MM.1S (cell line): ENCODE measurements at regions not wholly inside any gene's neighbourhood (a gene's known extent, or its start where the extent isn't known, plus 50 kb on each side); places are given as distances from the start of the nearest gene placed in this dataset.

Experiments used
- DNase-seq: peaks from one replicate; pipeline ENCODE4 v3.0.0-alpha.2; 2015
- H2AFZ ChIP-seq: fragments of 300-600 bp; sonication (generic); 2 replicates; pipeline ENCODE4 v1.6.0; 2016; ENCODE audit warnings: antibody characterized with exemption, low read length
- H3F3A ChIP-seq: fragments of 300-600 bp; sonication (generic); 2 replicates; pipeline ENCODE4 v1.6.1; 2016; ENCODE audit warnings: mild to moderate bottlenecking, antibody characterized with exemption, low read length, moderate library complexity, mixed read lengths; ENCODE audit not compliant: insufficient read depth
- H3K27ac ChIP-seq: fragments of 300-600 bp; sonication (generic); 2 replicates; pipeline ENCODE4 v1.5.1; 2016; ENCODE audit warnings: mild to moderate bottlenecking, low read length
- H3K27me3 ChIP-seq: fragments of 300-600 bp; sonication (generic); replicated peaks from 2 replicates; pipeline ENCODE4 v1.6.0; 2016; ENCODE audit warnings: low read length; ENCODE audit not compliant: insufficient read depth
- H3K36me3 ChIP-seq: fragments of 300-600 bp; sonication (generic); replicated peaks from 2 replicates; pipeline ENCODE4 v1.6.1; 2016; ENCODE audit warnings: mild to moderate bottlenecking, low read length, mixed read lengths; ENCODE audit not compliant: insufficient read depth
- H3K4me1 ChIP-seq: fragments of 300-600 bp; sonication (generic); 2 replicates; pipeline ENCODE4 v1.6.1; 2016; ENCODE audit warnings: low read length, mixed read lengths
- H3K4me2 ChIP-seq: fragments of 300-600 bp; sonication (generic); 2 replicates; pipeline ENCODE4 v1.6.0; 2016; ENCODE audit warnings: low read depth, low read length
- H3K4me3 ChIP-seq: fragments of 300-600 bp; sonication (generic); 2 replicates; pipeline ENCODE4 v1.5.1; 2016; ENCODE audit warnings: low read length, mixed read lengths
- H3K79me2 ChIP-seq: fragments of 300-600 bp; sonication (generic); 2 replicates; pipeline ENCODE4 v1.6.1; 2016; ENCODE audit warnings: mixed run types, low read length, mixed read lengths
- H3K9ac ChIP-seq: fragments of 300-600 bp; sonication (generic); 2 replicates; pipeline ENCODE4 v1.6.1; 2016; ENCODE audit warnings: low read length, mixed read lengths
- H3K9me2 ChIP-seq: fragments of 300-600 bp; sonication (generic); replicated peaks from 2 replicates; pipeline ENCODE4 v1.6.1; 2016; ENCODE audit warnings: mild to moderate bottlenecking, low read length, mixed read lengths; ENCODE audit not compliant: insufficient read depth
- H3K9me3 ChIP-seq: fragments of 300-600 bp; sonication (generic); replicated peaks from 2 replicates; pipeline ENCODE4 v1.6.1; 2016; ENCODE audit warnings: mild to moderate bottlenecking, low read length, mixed read lengths; ENCODE audit not compliant: insufficient read depth
- H4K20me1 ChIP-seq: fragments of 300-600 bp; sonication (generic); 2 replicates; pipeline ENCODE4 v1.6.1; 2016; ENCODE audit warnings: mild to moderate bottlenecking, low read length, moderate library complexity, mixed read lengths; ENCODE audit not compliant: insufficient read depth
- EZH2 ChIP-seq: fragments of 300-600 bp; sonication (generic); optimal IDR thresholded peaks from 2 replicates; pipeline ENCODE3; 2017; ENCODE audit warnings: low read depth, mild to moderate bottlenecking, antibody characterized with exemption, low read length, mixed read lengths
- EZH2phosphoT487 ChIP-seq: fragments of 300-600 bp; sonication (generic); IDR thresholded peaks from 2 replicates; pipeline ENCODE4 v1.6.1; 2018; ENCODE audit warnings: antibody characterized with exemption, low read length
- TF ChIP-seq, protein P1 (sequence below): fragments of 300-600 bp; sonication (generic); IDR thresholded peaks from 2 replicates; pipeline ENCODE4 v1.5.1; 2016; ENCODE audit warnings: antibody characterized with exemption, low read length, mixed read lengths

GRCh38 chr15:98391568-98391967 is 256.8 kb upstream of the IGF1R start:
- Histone ChIP-seq H3K36me3 (no peaks in the 10 kb centered on the region), H3K9ac (no peak overlapping the region), H3F3A (no peaks in the 10 kb centered on the region), H3K4me1 (no peaks in the 10 kb centered on the region), H3K9me3 (no peaks in the 10 kb centered on the region), H4K20me1 (no peaks in the 10 kb centered on the region), H3K9me2 (no peaks in the 10 kb centered on the region), H3K79me2 (no peaks in the 10 kb centered on the region), H3K4me2 (no peak overlapping the region), H2AFZ (no peak overlapping the region), H3K27ac (no peak overlapping the region), H3K4me3 (no peak overlapping the region), H3K27me3 (no peaks in the 10 kb centered on the region)
- no peak for DNase-seq
- TF ChIP-seq EZH2phosphoT487 (no peak), EZH2 (no peak)
- TF ChIP-seq, protein P1, sequence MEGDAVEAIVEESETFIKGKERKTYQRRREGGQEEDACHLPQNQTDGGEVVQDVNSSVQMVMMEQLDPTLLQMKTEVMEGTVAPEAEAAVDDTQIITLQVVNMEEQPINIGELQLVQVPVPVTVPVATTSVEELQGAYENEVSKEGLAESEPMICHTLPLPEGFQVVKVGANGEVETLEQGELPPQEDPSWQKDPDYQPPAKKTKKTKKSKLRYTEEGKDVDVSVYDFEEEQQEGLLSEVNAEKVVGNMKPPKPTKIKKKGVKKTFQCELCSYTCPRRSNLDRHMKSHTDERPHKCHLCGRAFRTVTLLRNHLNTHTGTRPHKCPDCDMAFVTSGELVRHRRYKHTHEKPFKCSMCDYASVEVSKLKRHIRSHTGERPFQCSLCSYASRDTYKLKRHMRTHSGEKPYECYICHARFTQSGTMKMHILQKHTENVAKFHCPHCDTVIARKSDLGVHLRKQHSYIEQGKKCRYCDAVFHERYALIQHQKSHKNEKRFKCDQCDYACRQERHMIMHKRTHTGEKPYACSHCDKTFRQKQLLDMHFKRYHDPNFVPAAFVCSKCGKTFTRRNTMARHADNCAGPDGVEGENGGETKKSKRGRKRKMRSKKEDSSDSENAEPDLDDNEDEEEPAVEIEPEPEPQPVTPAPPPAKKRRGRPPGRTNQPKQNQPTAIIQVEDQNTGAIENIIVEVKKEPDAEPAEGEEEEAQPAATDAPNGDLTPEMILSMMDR: no peak

- Histone ChIP-seq H3K4me3 (no peak overlapping the region), H3K4me1 (no peaks in the 10 kb centered on the region), H3K9ac (no peak overlapping the region), H3K27me3 (no peaks in the 10 kb centered on the region), H3K9me2 (no peaks in the 10 kb centered on the region), H3K79me2 (no peaks in the 10 kb centered on the region), H3K4me2 (no peak overlapping the region), H3K9me3 (no peaks in the 10 kb centered on the region), H4K20me1 (no peaks in the 10 kb centered on the region), H2AFZ (no peak overlapping the region), H3F3A (no peaks in the 10 kb centered on the region), H3K36me3 (no peaks in the 10 kb centered on the region), H3K27ac (no peak overlapping the region)
- TF ChIP-seq EZH2phosphoT487 (no peak), EZH2 (no peak)
- TF ChIP-seq, protein P1: no peak
- DNase-seq: no peak
Observed at GRCh38 chr15:98393471-98393870, 254.9 kb upstream of the IGF1R start.

GRCh38 chr15:98394546-98394945 is 253.8 kb upstream of the IGF1R start:
- Histone ChIP-seq H3F3A (no peaks in the 10 kb centered on the region), H3K4me1 (no peaks in the 10 kb centered on the region), H3K4me3 (no peak overlapping the region), H3K79me2 (no peaks in the 10 kb centered on the region), H3K9me3 (no peaks in the 10 kb centered on the region), H3K9ac (no peak overlapping the region), H3K27ac (no peak overlapping the region), H3K36me3 (no peaks in the 10 kb centered on the region), H2AFZ (no peak overlapping the region), H3K4me2 (no peak overlapping the region), H3K27me3 (no peaks in the 10 kb centered on the region), H3K9me2 (no peaks in the 10 kb centered on the region), H4K20me1 (no peaks in the 10 kb centered on the region)
- TF ChIP-seq, protein P1: no peak
- TF ChIP-seq EZH2: no peak
- no peak for TF ChIP-seq EZH2phosphoT487
- DNase-seq: no peak
